IMR-90 (cell line): ENCODE measurements at regions not wholly inside any gene's neighbourhood (a gene's known extent, or its start where the extent isn't known, plus 50 kb on each side); places are given as distances from the start of the nearest gene placed in this dataset.

Experiments used
- ATAC-seq: fragments of 200-7000 bp; cut with Tn5 transposase; 2 replicates; pipeline ENCODE4 v1.9.1; 2020; ENCODE audit warnings: low read depth, mild to moderate bottlenecking, moderate library complexity
- BruUV-seq: library from RNA; stranded (reverse); fragments of 400-500 nt; replicated peaks from 2 replicates; lab custom pipeline; 2021; lab: Mats Ljungman, UMichigan
- CTCF ChIA-PET: fragments of 300-600 bp; formaldehyde crosslinking; extraction: SDS; loops from one replicate; lab custom pipeline; 2021; ENCODE audit warnings: antibody characterized with exemption; lab: Yijun Ruan, JAX
- POLR2A ChIA-PET: fragments of 300-600 bp; sonication (Branson Sonifier 250); formaldehyde crosslinking; loops from one replicate; lab custom pipeline; 2022; ENCODE audit warnings: antibody characterized with exemption; ENCODE audit not compliant: unreplicated experiment; lab: Charles Lee
- DNase-seq: peaks from one replicate; pipeline ENCODE4 v3.0.0; 2013
- H2AFZ ChIP-seq: replicated peaks from 2 replicates; pipeline ENCODE3; 2013; ENCODE audit warnings: low read length, mild to moderate bottlenecking; ENCODE audit not compliant: poor library complexity
- H2AK5ac ChIP-seq: 2 replicates; pipeline ENCODE4 v1.6.1; 2013; ENCODE audit warnings: low read depth, low read length, inconsistent platforms
- H2AK9ac ChIP-seq: replicated peaks from 2 replicates; pipeline ENCODE3; 2013; ENCODE audit warnings: mild to moderate bottlenecking, low read depth, low read length, moderate library complexity; ENCODE audit not compliant: poor library complexity
- H2BK120ac ChIP-seq: 2 replicates; pipeline ENCODE4 v1.6.1; 2013; ENCODE audit warnings: low read depth, low read length, inconsistent platforms
- H2BK15ac ChIP-seq: 3 replicates; pipeline ENCODE4 v1.6.1; 2013; ENCODE audit warnings: low read depth, low read length, inconsistent platforms
- H2BK20ac ChIP-seq: 2 replicates; pipeline ENCODE4 v1.6.1; 2013; ENCODE audit warnings: low read depth, mild to moderate bottlenecking, inconsistent platforms, low read length, moderate library complexity
- H2BK5ac ChIP-seq: 2 replicates; pipeline ENCODE4 v1.6.1; 2013; ENCODE audit warnings: mild to moderate bottlenecking, low read depth, low read length, inconsistent platforms; ENCODE audit not compliant: poor library complexity, severe bottlenecking
- H3K14ac ChIP-seq: replicated peaks from 2 replicates; pipeline ENCODE4 v1.6.1; 2013; ENCODE audit warnings: low read depth, low read length, inconsistent platforms
- H3K18ac ChIP-seq: 2 replicates; pipeline ENCODE4 v1.6.1; 2013; ENCODE audit warnings: low read depth, low read length, control low read depth
- H3K23ac ChIP-seq: 2 replicates; pipeline ENCODE4 v1.6.1; 2013; ENCODE audit warnings: low read depth, low read length, inconsistent platforms
- H3K27ac ChIP-seq: 2 replicates; pipeline ENCODE4 v1.5.1; 2013; ENCODE audit warnings: mild to moderate bottlenecking, control low read depth, low read length; ENCODE audit not compliant: insufficient read depth
- H3K27me3 ChIP-seq: 2 replicates; pipeline ENCODE4 v1.6.1; 2013; ENCODE audit warnings: low read length; ENCODE audit not compliant: control insufficient read depth, insufficient read depth
- H3K36me3 ChIP-seq: 2 replicates; pipeline ENCODE4 v1.6.1; 2013; ENCODE audit warnings: low read length, mixed read lengths; ENCODE audit not compliant: control insufficient read depth, insufficient read depth
- H3K4ac ChIP-seq: 2 replicates; pipeline ENCODE4 v1.6.1; 2013; ENCODE audit warnings: low read depth, low read length, inconsistent platforms
- H3K4me1 ChIP-seq: 2 replicates; pipeline ENCODE4 v1.6.1; 2013; ENCODE audit warnings: low read length, mixed read lengths; ENCODE audit not compliant: control insufficient read depth, insufficient read depth
- H3K4me2 ChIP-seq: 2 replicates; pipeline ENCODE4 v1.6.1; 2013; ENCODE audit warnings: low read depth, mild to moderate bottlenecking, control low read depth, low read length, moderate library complexity
- H3K4me3 ChIP-seq: 2 replicates; pipeline ENCODE4 v1.5.1; 2013; ENCODE audit warnings: low read depth, mild to moderate bottlenecking, control low read depth, low read length, moderate library complexity; ENCODE audit not compliant: insufficient read depth
- H3K56ac ChIP-seq: 2 replicates; pipeline ENCODE4 v1.6.1; 2013; ENCODE audit warnings: low read length, inconsistent platforms; ENCODE audit not compliant: insufficient read depth; ENCODE audit errors: extremely low read depth
- H3K79me1 ChIP-seq, 2 experiments: 2 replicates each; pipeline ENCODE4 v1.6.1; 2013; ENCODE audit warnings: low read length in 2 of 2, inconsistent platforms in 1 of 2, low read depth in 1 of 2
- H3K9ac ChIP-seq: 2 replicates; pipeline ENCODE4 v1.6.1; 2013; ENCODE audit warnings: low read depth, low read length, control low read depth
- H3K9me1 ChIP-seq: 2 replicates; pipeline ENCODE4 v1.6.1; 2013; ENCODE audit warnings: low read length, inconsistent platforms; ENCODE audit not compliant: insufficient read depth
- H3K9me3 ChIP-seq: 2 replicates; pipeline ENCODE4 v1.6.1; 2013; ENCODE audit warnings: low read length; ENCODE audit not compliant: control insufficient read depth, insufficient read depth
- H4K20me1 ChIP-seq: 2 replicates; pipeline ENCODE4 v1.6.1; 2013; ENCODE audit warnings: low read length, inconsistent platforms; ENCODE audit not compliant: insufficient read depth
- H4K5ac ChIP-seq: 2 replicates; pipeline ENCODE4 v1.6.1; 2013; ENCODE audit warnings: mild to moderate bottlenecking, low read depth, low read length, control low read depth
- H4K8ac ChIP-seq, 2 experiments: 2 replicates each; pipeline ENCODE4 v1.6.1; 2013; ENCODE audit warnings: low read depth in 2 of 2, low read length in 2 of 2, control low read depth in 1 of 2, inconsistent platforms in 1 of 2
- H4K91ac ChIP-seq: 2 replicates; pipeline ENCODE4 v1.6.1; 2013; ENCODE audit warnings: low read depth, low read length, inconsistent platforms; ENCODE audit not compliant: insufficient read depth
- NFE2L2 ChIP-seq: fragments of 150-350 bp; IDR thresholded peaks from 2 replicates; pipeline ENCODE4 v1.6.1; 2016; ENCODE audit warnings: low read depth, mild to moderate bottlenecking, low read length
- POLR2A ChIP-seq: IDR thresholded peaks from 2 replicates; pipeline ENCODE4 v1.6.1; 2012; ENCODE audit warnings: mild to moderate bottlenecking, low read depth, low read length
- RCOR1 ChIP-seq: IDR thresholded peaks from 2 replicates; pipeline ENCODE4 v1.6.1; 2012; ENCODE audit warnings: mild to moderate bottlenecking, low read length, improper control_type of control experiment; ENCODE audit not compliant: insufficient replicate concordance
- dilution Hi-C: fragments of 300-500 bp; cut with HindIII; formaldehyde crosslinking; loops from one replicate; pipeline ENCODE4 v1.14.3; 2018; ENCODE audit warnings: low sequenced_read_pairs; ENCODE audit not compliant: unreplicated experiment
- in situ Hi-C: fragments of 300-500 bp; cut with MboI; formaldehyde crosslinking; loops from 3 replicates; pipeline ENCODE4 v1.14.3; 2019; ENCODE audit warnings: low sequenced_read_pairs, inconsistent platforms, mixed read lengths
- intact Hi-C: fragments of 100-400 bp; cut with micrococcal nuclease; formaldehyde crosslinking; loops from 2 replicates; pipeline ENCODE4 v1.10.0; 2022

DNA sequence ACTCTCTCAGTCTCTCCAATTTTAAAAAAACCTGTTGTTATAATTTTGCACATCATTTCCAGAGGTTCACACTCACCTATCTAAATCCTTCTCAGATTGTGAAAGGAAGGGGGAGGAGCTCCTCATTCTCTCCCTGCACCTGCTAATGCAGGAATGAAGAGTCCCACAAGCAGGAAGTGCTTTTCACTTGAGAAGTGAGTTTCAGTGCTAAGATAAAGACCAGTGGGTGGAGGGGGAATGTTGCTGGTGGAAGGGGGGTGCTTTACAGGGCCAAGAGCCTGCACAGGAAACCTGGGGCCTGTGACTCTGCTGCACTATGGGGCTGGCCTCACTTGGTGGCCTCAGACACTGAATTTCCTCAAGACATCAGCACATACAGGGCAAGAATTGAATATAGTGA lies 176.4 kb downstream of the PTPN20 start:
- BruUV-seq, result no TSS peak
- dilution Hi-C loops, result no loop called here

More for the DNA sequence above, 176.4 kb downstream of the PTPN20 start:
- H3K9me1 ChIP-seq, result no peaks in the 10 kb centered on the region
- H4K5ac ChIP-seq, result no peak overlapping the region
- H4K91ac ChIP-seq, result no peak overlapping the region
- H4K20me1 ChIP-seq, result no peaks in the 10 kb centered on the region
- no peaks in the 10 kb centered on the region for H3K36me3 ChIP-seq
- no peaks in the 10 kb centered on the region for H3K9me3 ChIP-seq
- H2AK9ac ChIP-seq, result no peak overlapping the region
- H3K4me3 ChIP-seq, result no peak overlapping the region
- H2BK120ac ChIP-seq, result no peak overlapping the region
- H2BK15ac ChIP-seq, result no peak overlapping the region
- no peaks in the 10 kb centered on the region for H3K79me1 ChIP-seq
- H3K18ac ChIP-seq, result no peak overlapping the region
- H3K4ac ChIP-seq, result no peak overlapping the region
- ChIA-PET CTCF (no interaction called here), POLR2A (no interaction called here)
- in situ Hi-C loops, result no loop called here
- no peak overlapping the region for H3K23ac ChIP-seq
- intact Hi-C loops, result no loop called here
- no peak overlapping the region for H3K9ac ChIP-seq
- no peak overlapping the region for H3K56ac ChIP-seq
- no peak overlapping the region for H4K8ac ChIP-seq
- H3K27ac ChIP-seq, result no peak overlapping the region
- peaks cover 12% of the 10 kb centered on the region for H3K27me3 ChIP-seq
- ATAC-seq, result no peak
- no peak overlapping the region for H2BK5ac ChIP-seq
- no peak overlapping the region for H3K14ac ChIP-seq
- H2AK5ac ChIP-seq, result no peak overlapping the region
- no peak overlapping the region for H2AFZ ChIP-seq
- no peak for TF ChIP-seq RCOR1
- no peak for TF ChIP-seq POLR2A
- TF ChIP-seq NFE2L2, result no peak
- no peak for DNase-seq
- H2BK20ac ChIP-seq, result no peak overlapping the region
- H3K4me1 ChIP-seq, result no peaks in the 10 kb centered on the region
- no peak overlapping the region for H3K4me2 ChIP-seq
